IMR-90 (cell line): ENCODE measurements at regions not wholly inside any gene's neighbourhood (a gene's known extent, or its start where the extent isn't known, plus 50 kb on each side); places are given as distances from the start of the nearest gene placed in this dataset.

Experiments
- ATAC-seq: fragments of 200-7000 bp; cut with Tn5 transposase; 2 replicates; pipeline ENCODE4 v1.9.1; 2020; ENCODE audit warnings: low read depth, mild to moderate bottlenecking, moderate library complexity
- BruUV-seq: library from RNA; stranded (reverse); fragments of 400-500 nt; replicated peaks from 2 replicates; lab custom pipeline; 2021; lab: Mats Ljungman, UMichigan
- CTCF ChIA-PET: fragments of 300-600 bp; formaldehyde crosslinking; extraction: SDS; loops from one replicate; lab custom pipeline; 2021; ENCODE audit warnings: antibody characterized with exemption; lab: Yijun Ruan, JAX
- POLR2A ChIA-PET: fragments of 300-600 bp; sonication (Branson Sonifier 250); formaldehyde crosslinking; loops from one replicate; lab custom pipeline; 2022; ENCODE audit warnings: antibody characterized with exemption; ENCODE audit not compliant: unreplicated experiment; lab: Charles Lee
- DNase-seq: peaks from one replicate; pipeline ENCODE4 v3.0.0; 2013
- H2AFZ ChIP-seq: replicated peaks from 2 replicates; pipeline ENCODE3; 2013; ENCODE audit warnings: low read length, mild to moderate bottlenecking; ENCODE audit not compliant: poor library complexity
- H2AK5ac ChIP-seq: 2 replicates; pipeline ENCODE4 v1.6.1; 2013; ENCODE audit warnings: low read depth, low read length, inconsistent platforms
- H2AK9ac ChIP-seq: replicated peaks from 2 replicates; pipeline ENCODE3; 2013; ENCODE audit warnings: mild to moderate bottlenecking, low read depth, low read length, moderate library complexity; ENCODE audit not compliant: poor library complexity
- H2BK120ac ChIP-seq: 2 replicates; pipeline ENCODE4 v1.6.1; 2013; ENCODE audit warnings: low read depth, low read length, inconsistent platforms
- H2BK15ac ChIP-seq: 3 replicates; pipeline ENCODE4 v1.6.1; 2013; ENCODE audit warnings: low read depth, low read length, inconsistent platforms
- H2BK20ac ChIP-seq: 2 replicates; pipeline ENCODE4 v1.6.1; 2013; ENCODE audit warnings: low read depth, mild to moderate bottlenecking, inconsistent platforms, low read length, moderate library complexity
- H2BK5ac ChIP-seq: 2 replicates; pipeline ENCODE4 v1.6.1; 2013; ENCODE audit warnings: mild to moderate bottlenecking, low read depth, low read length, inconsistent platforms; ENCODE audit not compliant: poor library complexity, severe bottlenecking
- H3K14ac ChIP-seq: replicated peaks from 2 replicates; pipeline ENCODE4 v1.6.1; 2013; ENCODE audit warnings: low read depth, low read length, inconsistent platforms
- H3K18ac ChIP-seq: 2 replicates; pipeline ENCODE4 v1.6.1; 2013; ENCODE audit warnings: low read depth, low read length, control low read depth
- H3K23ac ChIP-seq: 2 replicates; pipeline ENCODE4 v1.6.1; 2013; ENCODE audit warnings: low read depth, low read length, inconsistent platforms
- H3K27ac ChIP-seq: 2 replicates; pipeline ENCODE4 v1.5.1; 2013; ENCODE audit warnings: mild to moderate bottlenecking, control low read depth, low read length; ENCODE audit not compliant: insufficient read depth
- H3K27me3 ChIP-seq: 2 replicates; pipeline ENCODE4 v1.6.1; 2013; ENCODE audit warnings: low read length; ENCODE audit not compliant: control insufficient read depth, insufficient read depth
- H3K36me3 ChIP-seq: 2 replicates; pipeline ENCODE4 v1.6.1; 2013; ENCODE audit warnings: low read length, mixed read lengths; ENCODE audit not compliant: control insufficient read depth, insufficient read depth
- H3K4ac ChIP-seq: 2 replicates; pipeline ENCODE4 v1.6.1; 2013; ENCODE audit warnings: low read depth, low read length, inconsistent platforms
- H3K4me1 ChIP-seq: 2 replicates; pipeline ENCODE4 v1.6.1; 2013; ENCODE audit warnings: low read length, mixed read lengths; ENCODE audit not compliant: control insufficient read depth, insufficient read depth
- H3K4me2 ChIP-seq: 2 replicates; pipeline ENCODE4 v1.6.1; 2013; ENCODE audit warnings: low read depth, mild to moderate bottlenecking, control low read depth, low read length, moderate library complexity
- H3K4me3 ChIP-seq: 2 replicates; pipeline ENCODE4 v1.5.1; 2013; ENCODE audit warnings: low read depth, mild to moderate bottlenecking, control low read depth, low read length, moderate library complexity; ENCODE audit not compliant: insufficient read depth
- H3K56ac ChIP-seq: 2 replicates; pipeline ENCODE4 v1.6.1; 2013; ENCODE audit warnings: low read length, inconsistent platforms; ENCODE audit not compliant: insufficient read depth; ENCODE audit errors: extremely low read depth
- H3K79me1 ChIP-seq, 2 experiments: 2 replicates each; pipeline ENCODE4 v1.6.1; 2013; ENCODE audit warnings: low read length in 2 of 2, inconsistent platforms in 1 of 2, low read depth in 1 of 2
- H3K9ac ChIP-seq: 2 replicates; pipeline ENCODE4 v1.6.1; 2013; ENCODE audit warnings: low read depth, low read length, control low read depth
- H3K9me1 ChIP-seq: 2 replicates; pipeline ENCODE4 v1.6.1; 2013; ENCODE audit warnings: low read length, inconsistent platforms; ENCODE audit not compliant: insufficient read depth
- H3K9me3 ChIP-seq: 2 replicates; pipeline ENCODE4 v1.6.1; 2013; ENCODE audit warnings: low read length; ENCODE audit not compliant: control insufficient read depth, insufficient read depth
- H4K20me1 ChIP-seq: 2 replicates; pipeline ENCODE4 v1.6.1; 2013; ENCODE audit warnings: low read length, inconsistent platforms; ENCODE audit not compliant: insufficient read depth
- H4K5ac ChIP-seq: 2 replicates; pipeline ENCODE4 v1.6.1; 2013; ENCODE audit warnings: mild to moderate bottlenecking, low read depth, low read length, control low read depth
- H4K8ac ChIP-seq, 2 experiments: 2 replicates each; pipeline ENCODE4 v1.6.1; 2013; ENCODE audit warnings: low read depth in 2 of 2, low read length in 2 of 2, control low read depth in 1 of 2, inconsistent platforms in 1 of 2
- H4K91ac ChIP-seq: 2 replicates; pipeline ENCODE4 v1.6.1; 2013; ENCODE audit warnings: low read depth, low read length, inconsistent platforms; ENCODE audit not compliant: insufficient read depth
- BHLHE40 ChIP-seq: fragments of 150-350 bp; IDR thresholded peaks from 2 replicates; pipeline ENCODE4 v1.6.1; 2016; ENCODE audit warnings: mild to moderate bottlenecking, low read depth, low read length
- CHD1 ChIP-seq: IDR thresholded peaks from 2 replicates; pipeline ENCODE4 v1.6.1; 2012; ENCODE audit warnings: low read depth, low read length, improper control_type of control experiment
- CTCF ChIP-seq: conservative IDR thresholded peaks from 2 replicates; pipeline ENCODE4 v1.5.1; 2012; ENCODE audit warnings: mild to moderate bottlenecking, low read depth, low read length, improper control_type of control experiment
- MXI1 ChIP-seq: IDR thresholded peaks from 2 replicates; pipeline ENCODE4 v1.6.1; 2012; ENCODE audit warnings: low read depth, mild to moderate bottlenecking, low read length, moderate library complexity, borderline replicate concordance
- NFE2L2 ChIP-seq: fragments of 150-350 bp; IDR thresholded peaks from 2 replicates; pipeline ENCODE4 v1.6.1; 2016; ENCODE audit warnings: low read depth, mild to moderate bottlenecking, low read length
- POLR2A ChIP-seq: IDR thresholded peaks from 2 replicates; pipeline ENCODE4 v1.6.1; 2012; ENCODE audit warnings: mild to moderate bottlenecking, low read depth, low read length
- RAD21 ChIP-seq: IDR thresholded peaks from 2 replicates; pipeline ENCODE4 v1.6.1; 2012; ENCODE audit warnings: low read length, improper control_type of control experiment
- RCOR1 ChIP-seq: IDR thresholded peaks from 2 replicates; pipeline ENCODE4 v1.6.1; 2012; ENCODE audit warnings: mild to moderate bottlenecking, low read length, improper control_type of control experiment; ENCODE audit not compliant: insufficient replicate concordance
- dilution Hi-C: fragments of 300-500 bp; cut with HindIII; formaldehyde crosslinking; loops from one replicate; pipeline ENCODE4 v1.14.3; 2018; ENCODE audit warnings: low sequenced_read_pairs; ENCODE audit not compliant: unreplicated experiment
- in situ Hi-C: fragments of 300-500 bp; cut with MboI; formaldehyde crosslinking; loops from 3 replicates; pipeline ENCODE4 v1.14.3; 2019; ENCODE audit warnings: low sequenced_read_pairs, inconsistent platforms, mixed read lengths
- intact Hi-C: fragments of 100-400 bp; cut with micrococcal nuclease; formaldehyde crosslinking; loops from 2 replicates; pipeline ENCODE4 v1.10.0; 2022

GRCh38 chr5:25056836-25057235 is 412.1 kb upstream of the CDH10 start:
- Histone ChIP-seq H3K23ac (no peak overlapping the region), H3K4ac (no peak overlapping the region), H3K14ac (no peak overlapping the region), H3K56ac (no peak overlapping the region), H2AFZ (no peak overlapping the region), H2AK9ac (no peak overlapping the region), H3K9me3 (peaks cover 3% of the 10 kb centered on the region), H2BK15ac (no peak overlapping the region), H2BK5ac (no peak overlapping the region), H3K79me1 (no peaks in the 10 kb centered on the region), H4K91ac (no peak overlapping the region), H3K4me1 (no peaks in the 10 kb centered on the region), H3K18ac (no peak overlapping the region), H3K9me1 (no peaks in the 10 kb centered on the region), H4K20me1 (no peaks in the 10 kb centered on the region), H2BK20ac (no peak overlapping the region), H3K4me2 (no peak overlapping the region), H3K4me3 (no peak overlapping the region), H2BK120ac (no peak overlapping the region), H3K27me3 (no peaks in the 10 kb centered on the region), H3K9ac (no peak overlapping the region), H2AK5ac (no peak overlapping the region), H4K8ac (no peak overlapping the region), H3K36me3 (no peaks in the 10 kb centered on the region), H4K5ac (no peak overlapping the region), H3K27ac (no peak overlapping the region)
- no peak for DNase-seq
- in situ Hi-C loops, result no loop called here
- dilution Hi-C loops, result no loop called here
- BruUV-seq, result no TSS peak
- no peak for ATAC-seq
- TF ChIP-seq CHD1 (no peak), RCOR1 (no peak), MXI1 (no peak), CTCF (no peak), NFE2L2 (no peak), POLR2A (no peak), BHLHE40 (no peak), RAD21 (no peak)
- ChIA-PET CTCF (no interaction called here), POLR2A (no interaction called here)
- intact Hi-C loops, result no loop called here
